Astrocyte of the hippocampus (primary cell): ENCODE measurements at regions not wholly inside any gene's neighbourhood (a gene's known extent, or its start where the extent isn't known, plus 50 kb on each side); places are given as distances from the start of the nearest gene placed in this dataset.

Experiments used
- DNase-seq: peaks from one replicate; pipeline ENCODE4 v3.0.0; 2011; ENCODE audit warnings: low read depth, low spot score

DNA sequence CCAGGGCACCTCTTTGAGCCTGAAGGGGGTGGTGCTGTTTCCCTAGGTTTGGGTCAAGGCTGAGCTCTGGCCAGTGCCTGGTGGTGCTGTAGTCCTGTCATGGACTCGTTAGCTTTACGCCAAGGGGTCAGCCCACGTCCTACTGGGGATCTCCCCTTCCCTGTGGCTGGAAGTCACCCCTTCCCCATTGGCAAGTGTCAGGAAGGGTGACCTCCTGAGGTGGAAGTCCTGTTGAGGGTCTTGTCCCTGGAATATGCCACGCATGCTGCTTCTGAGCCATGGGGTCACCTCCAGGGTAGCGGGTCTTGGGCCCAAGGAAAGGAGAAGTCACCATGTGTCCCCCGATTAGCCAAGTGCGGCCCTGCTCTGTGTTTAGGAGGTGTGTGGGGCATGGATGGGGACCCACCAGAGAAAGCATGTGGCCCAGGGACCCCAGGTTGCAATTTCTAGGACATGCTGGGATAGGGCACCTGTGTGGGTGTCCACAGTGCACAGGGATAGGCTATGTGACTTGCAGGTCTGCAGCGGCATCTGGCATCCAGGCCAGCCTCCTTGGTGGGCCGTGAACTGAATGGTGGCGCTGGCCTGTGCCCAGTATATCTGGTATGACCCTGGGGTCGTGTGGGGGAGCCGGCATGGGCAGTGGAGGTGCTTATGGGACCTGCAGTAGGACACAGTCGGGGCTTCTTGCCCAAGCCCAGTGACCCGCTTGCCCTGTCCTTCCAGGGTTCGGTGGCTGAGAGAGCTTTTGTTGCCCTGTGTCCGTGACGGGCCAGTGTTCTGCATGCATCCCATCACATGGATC lies 226.7 kb downstream of the SNRPN start:
- DNase-seq = no peak

DNA sequence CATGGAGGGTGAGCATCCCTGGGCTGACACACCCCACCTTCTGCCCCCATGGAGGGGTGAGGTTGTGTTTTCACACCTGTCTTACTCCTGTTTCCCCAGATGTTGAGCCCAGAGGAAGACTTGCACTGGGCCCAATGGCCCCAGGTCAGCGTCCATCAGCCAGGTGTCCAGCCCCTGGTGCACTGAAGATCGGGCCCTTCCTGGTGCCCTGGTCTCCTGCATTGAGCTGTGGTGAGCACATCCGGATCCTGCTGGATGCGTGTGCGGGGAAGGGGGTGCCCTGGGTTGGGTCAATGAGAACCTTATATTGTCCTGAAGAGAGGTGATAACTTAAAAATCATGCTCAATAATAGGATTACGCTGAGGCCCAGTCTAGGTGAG lies 227.3 kb downstream of the SNRPN start:
- no peak for DNase-seq

- no peak for DNase-seq
These were observed 228.1 kb downstream of the SNRPN start for GRCh38 chr15:25182736-25183445.

DNA sequence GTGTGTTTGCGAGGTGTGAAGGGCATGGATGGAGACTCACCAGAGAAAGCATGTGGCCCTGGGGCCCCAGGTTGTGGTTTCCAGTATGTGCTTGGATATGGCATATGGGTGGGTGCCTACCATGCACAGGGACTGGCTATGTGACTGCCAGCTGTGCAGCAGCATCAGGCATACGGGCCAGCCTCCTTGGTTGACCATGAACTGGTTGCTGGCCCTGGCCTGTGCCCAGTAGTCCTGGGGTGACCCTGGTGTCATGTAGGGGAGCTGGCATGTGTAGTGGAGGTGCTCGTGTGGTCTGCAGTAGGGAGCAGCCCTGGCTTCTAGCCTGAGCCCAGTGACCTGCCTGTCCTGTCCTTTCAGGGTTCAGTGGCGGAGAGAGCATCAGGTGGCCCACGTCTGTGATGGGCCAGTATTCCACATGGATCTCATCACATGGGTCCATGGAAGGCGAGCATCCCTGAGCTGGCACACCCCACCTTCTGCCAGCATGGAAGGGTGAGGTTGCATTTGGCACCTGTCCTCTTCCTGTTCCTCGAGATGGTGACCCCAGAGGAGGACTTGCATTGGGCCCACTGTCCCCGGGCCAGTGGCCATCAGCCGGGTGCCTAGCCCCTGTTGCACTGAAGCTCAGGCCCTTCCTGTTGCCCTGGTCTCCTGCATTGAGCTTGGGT lies 228.9 kb downstream of the SNRPN start:
- no peak for DNase-seq

DNA sequence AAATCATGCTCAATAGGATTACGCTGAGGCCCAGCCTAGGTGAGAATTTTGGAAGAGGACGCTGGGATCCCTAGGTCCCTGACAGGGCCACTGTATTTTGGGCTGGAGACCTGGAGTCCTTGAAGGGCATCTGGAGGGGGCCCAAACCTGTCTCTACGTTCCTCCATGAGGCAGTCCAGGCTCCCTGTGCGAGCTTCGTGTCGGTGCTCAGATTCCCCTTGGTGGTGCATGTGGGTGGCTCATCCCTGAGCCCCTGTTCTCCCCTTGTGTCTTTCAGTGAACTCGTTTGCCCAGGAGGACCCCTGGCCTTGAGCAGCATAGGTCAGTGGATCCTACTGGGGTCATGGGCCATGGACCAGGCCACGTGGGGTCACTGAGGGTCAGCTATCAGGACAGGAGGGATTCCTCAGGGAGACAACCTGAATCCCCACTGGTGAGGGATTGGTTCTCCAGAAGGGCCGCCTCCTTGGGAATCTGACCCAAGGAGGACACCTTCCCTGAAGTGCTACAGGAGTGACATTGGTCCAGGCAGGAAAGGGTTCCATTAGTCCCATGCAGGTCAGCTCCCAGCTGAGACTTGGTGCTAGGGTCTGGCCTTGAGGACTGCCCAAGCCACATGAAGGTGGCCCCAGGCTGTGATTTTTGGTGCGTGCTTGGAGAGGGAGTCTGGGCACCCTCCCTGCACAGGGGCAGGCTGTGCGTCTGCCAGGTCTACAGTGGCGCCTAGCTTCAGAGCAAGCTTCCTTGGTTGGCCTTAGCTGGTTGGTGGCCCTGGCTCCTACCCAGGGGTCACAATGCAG lies 229.8 kb downstream of the SNRPN start:
- DNase-seq = no peak

GRCh38 chr15:25185156-25185710 lies 230.4 kb downstream of the SNRPN start:
- DNase-seq = no peak

GRCh38 chr15:25185791-25186190 lies 231.0 kb downstream of the SNRPN start:
- DNase-seq = no peak

- no peak for DNase-seq
These were observed 231.6 kb downstream of the SNRPN start for GRCh38 chr15:25186411-25186810.

GRCh38 chr15:25186906-25187645 lies 232.3 kb downstream of the SNRPN start:
- DNase-seq = no peak

- DNase-seq = no peak
These were observed 233.3 kb downstream of the SNRPN start for GRCh38 chr15:25188051-25188450.

DNA sequence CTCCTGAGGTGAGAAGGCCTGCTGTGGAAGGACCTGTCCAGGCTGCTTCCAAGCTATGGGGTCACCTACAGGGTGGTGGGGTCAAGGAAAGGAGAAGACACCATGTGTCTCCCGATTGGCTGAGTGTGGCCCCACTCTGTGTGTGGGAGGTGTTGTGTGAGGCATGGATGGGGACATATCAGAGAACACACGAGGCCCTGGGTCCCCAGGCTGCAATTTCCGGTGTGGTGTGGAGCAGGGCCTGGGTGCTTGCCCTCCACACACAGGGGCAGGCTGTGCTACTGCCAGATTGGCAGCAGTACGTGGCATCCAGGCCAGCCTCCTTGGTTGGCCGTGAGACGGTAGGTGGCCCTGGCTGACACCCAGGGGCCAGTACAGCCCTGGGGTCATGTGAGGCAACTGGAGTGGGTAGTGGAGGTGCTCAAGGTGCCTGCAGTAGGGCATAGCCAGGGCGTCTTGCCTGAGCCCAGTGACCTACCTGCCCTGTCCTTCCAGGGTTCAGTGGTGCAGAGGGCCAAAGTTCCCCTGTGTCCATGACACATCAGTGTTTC lies 233.8 kb downstream of the SNRPN start:
- no peak for DNase-seq

- no peak for DNase-seq
These were observed 234.8 kb downstream of the SNRPN start for GRCh38 chr15:25189551-25189950.

DNA sequence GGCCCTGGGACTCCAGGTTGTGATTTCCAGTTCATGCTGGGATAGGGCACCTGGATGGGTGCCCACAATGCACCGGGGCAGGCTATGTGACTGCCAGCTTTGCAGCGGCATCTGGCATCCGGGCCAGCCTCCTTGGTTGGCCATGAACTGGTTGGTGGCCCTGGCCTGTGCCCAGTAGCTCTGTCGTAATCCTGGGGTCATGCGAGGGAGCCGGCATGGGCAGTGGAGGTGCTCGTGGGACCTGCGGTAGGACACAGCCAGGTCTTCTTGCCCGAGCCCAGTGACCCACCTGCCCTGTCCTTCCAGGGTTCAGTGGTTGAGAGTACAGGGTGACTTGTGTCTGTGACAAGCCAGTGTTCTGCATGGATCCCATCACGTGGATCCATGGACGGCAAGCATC lies 237.9 kb downstream of the SNRPN start:
- DNase-seq = no peak

DNA sequence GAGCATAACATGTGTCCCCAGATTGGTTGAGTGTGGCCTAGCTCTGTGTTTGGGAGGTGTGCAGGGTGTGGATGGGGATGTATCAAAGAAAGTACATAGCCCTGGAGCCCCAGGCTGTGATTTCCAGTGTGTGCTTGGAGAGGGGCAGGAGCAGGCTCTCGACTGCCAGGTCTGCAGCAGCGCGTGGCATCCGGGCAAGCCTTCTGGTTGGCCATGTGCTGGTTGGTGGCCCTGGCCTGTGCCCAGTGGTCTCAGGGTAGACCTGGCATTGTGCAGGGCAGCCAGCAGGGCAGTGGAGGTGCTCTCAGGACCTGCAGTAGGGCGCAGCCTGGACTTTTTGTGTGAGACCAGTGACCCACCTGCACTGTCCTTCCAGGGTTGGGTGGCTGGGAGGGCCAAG lies 231.5 kb downstream of the UBE3A start:
- DNase-seq = no peak

DNA sequence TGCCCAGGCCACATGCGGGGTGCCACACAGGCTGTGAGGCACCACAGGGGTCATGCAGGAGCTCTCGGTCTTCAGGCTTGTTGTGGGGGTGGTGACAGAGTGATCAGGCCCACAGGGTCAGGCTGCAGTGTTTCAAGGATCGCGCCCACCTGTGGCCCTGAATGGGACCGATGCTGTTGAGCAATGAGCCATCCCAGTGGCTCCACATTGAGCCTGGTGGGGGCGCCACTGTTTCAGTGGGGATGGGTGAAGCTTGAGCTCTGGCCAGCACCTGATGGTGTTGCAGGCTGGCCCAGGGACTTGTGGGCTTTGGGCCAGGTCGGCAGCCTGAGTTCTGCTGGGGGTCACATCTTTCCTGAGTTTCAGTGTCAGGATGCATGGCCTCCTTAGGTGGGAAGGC lies 230.1 kb downstream of the UBE3A start:
- no peak for DNase-seq

- DNase-seq = no peak
These were observed 218.0 kb downstream of the UBE3A start for GRCh38 chr15:25220834-25221233.

DNA sequence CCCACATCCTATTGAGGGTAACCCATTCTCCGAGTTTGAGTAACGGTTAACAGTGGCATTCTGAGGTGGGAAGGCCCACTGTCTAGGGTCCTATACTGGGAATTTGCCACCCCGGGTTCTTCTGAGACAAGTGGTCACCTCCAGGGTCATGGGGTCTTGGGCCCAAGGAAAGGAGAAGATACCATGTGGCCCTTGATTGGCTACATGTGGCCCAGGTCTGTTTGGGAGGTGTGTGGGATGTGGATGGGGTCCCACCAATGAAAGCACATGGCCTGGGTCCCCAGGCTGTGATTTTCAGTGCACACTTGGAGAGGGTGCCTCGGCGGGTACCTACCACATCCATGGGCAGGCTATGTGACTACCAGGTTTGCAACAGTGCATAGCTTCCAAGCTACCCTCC lies 214.4 kb downstream of the UBE3A start:
- DNase-seq = no peak

DNA sequence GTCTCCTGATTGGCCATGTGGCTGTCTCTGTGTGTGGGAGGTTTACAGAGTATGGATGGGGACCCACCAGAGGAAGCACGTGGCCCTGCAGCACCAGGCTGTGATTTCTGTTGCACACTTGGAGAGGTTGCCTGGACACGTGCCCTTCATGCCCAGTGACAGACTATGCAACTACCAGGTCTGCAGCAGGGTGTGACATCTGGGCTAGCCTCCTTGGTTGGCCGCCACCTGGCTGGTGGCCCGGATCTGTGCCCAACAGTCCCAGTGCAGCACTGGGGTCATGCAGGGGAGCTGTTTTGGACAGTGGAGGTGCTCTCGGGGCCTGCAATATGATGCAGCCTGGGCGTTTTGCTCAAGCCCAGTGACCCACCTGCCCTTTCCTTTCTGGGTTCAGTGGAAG lies 212.5 kb downstream of the UBE3A start:
- no peak for DNase-seq

DNA sequence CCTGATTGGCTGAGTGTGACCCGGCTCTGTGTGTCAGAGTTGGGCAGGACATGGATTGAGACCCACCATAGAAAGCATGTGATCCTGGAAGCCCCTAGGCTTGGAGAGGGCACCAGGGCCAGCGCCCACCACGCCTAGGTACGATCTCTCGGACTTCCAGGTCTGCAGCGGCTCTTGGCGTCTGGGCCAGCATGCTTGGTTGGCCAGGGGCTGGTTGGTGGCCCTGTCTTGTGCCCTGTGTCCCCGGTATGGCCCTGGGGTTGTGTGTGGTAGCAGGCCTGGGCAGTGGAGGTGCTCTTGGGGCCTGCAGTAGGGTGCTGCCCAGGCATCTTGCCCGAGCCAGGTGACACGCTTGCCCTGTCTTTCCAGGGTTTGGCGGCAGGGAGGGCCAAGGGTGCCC lies 210.6 kb downstream of the UBE3A start:
- no peak for DNase-seq

GRCh38 chr15:25230442-25230841 lies 208.4 kb downstream of the UBE3A start:
- DNase-seq = no peak
